B cell (primary cell): ENCODE measurements at regions not wholly inside any gene's neighbourhood (a gene's known extent, or its start where the extent isn't known, plus 50 kb on each side); places are given as distances from the start of the nearest gene placed in this dataset.

Source experiments
- ATAC-seq: fragments of 200-7000 bp; cut with Tn5 transposase; one replicate; pipeline ENCODE4 v1.10.0; 2021; ENCODE audit warnings: low read depth, mild to moderate bottlenecking, moderate number of reproducible peaks, moderate library complexity
- CTCF ChIA-PET: fragments of 350-600 bp; sonication (Branson Sonifier 250); formaldehyde crosslinking; loops from one replicate; lab custom pipeline; 2021; ENCODE audit warnings: antibody characterized with exemption, inconsistent platforms; lab: Charles Lee
- POLR2A ChIA-PET: fragments of 350-600 bp; sonication (Branson Sonifier 250); formaldehyde crosslinking; loops from one replicate; lab custom pipeline; 2021; ENCODE audit warnings: antibody characterized with exemption; lab: Charles Lee
- DNase-seq: peaks from one replicate; pipeline ENCODE4 v3.0.0; 2013
- H2AFZ ChIP-seq: 2 replicates; pipeline ENCODE4 v1.6.1; 2012; ENCODE audit warnings: mild to moderate bottlenecking, low read depth, low read length; ENCODE audit not compliant: insufficient read depth, poor library complexity, severe bottlenecking
- H3K27ac ChIP-seq, 2 donors: 1 replicate in 1 of 2; 2 replicates in 1 of 2; pipeline ENCODE4 v1.5.1; 2012 to 2013; ENCODE audit warnings: low read length in 2 of 2, mild to moderate bottlenecking in 2 of 2, moderate library complexity in 1 of 2
- H3K27me3 ChIP-seq, 4 experiments: fragments of 200-600 bp in 1 of 4; sonication (generic) in 1 of 4; replicated peaks in 1 of 4; 1 replicate in 2 of 4; 2 replicates in 2 of 4; pipeline versions ENCODE4 v1.6.1 to v1.7.0; 2013 to 2016; ENCODE audit warnings: low read length in 3 of 4, mild to moderate bottlenecking in 2 of 4, mixed read lengths in 1 of 4, moderate library complexity in 1 of 4; ENCODE audit not compliant: insufficient read depth in 4 of 4, control insufficient read depth in 3 of 4; ENCODE audit errors: control extremely low read depth in 1 of 4
- H3K36me3 ChIP-seq, 2 experiments: replicated peaks in 1 of 2; 1 replicate in 1 of 2; 2 replicates in 1 of 2; pipeline versions ENCODE4 v1.6.1 to v1.7.1; 2013; ENCODE audit warnings: low read length in 1 of 2; ENCODE audit not compliant: insufficient read depth in 2 of 2, control insufficient read depth in 1 of 2; ENCODE audit errors: control extremely low read depth in 1 of 2, extremely low read depth in 1 of 2
- H3K4me1 ChIP-seq, 2 donors: fragments of 200-600 bp in 1 of 2; sonication (generic) in 1 of 2; 1 replicate in 1 of 2; 2 replicates in 1 of 2; pipeline versions ENCODE4 v1.5.1 to v1.6.1; 2013 to 2017; ENCODE audit warnings: low read length in 2 of 2; ENCODE audit not compliant: control insufficient read depth in 2 of 2, insufficient read depth in 2 of 2
- H3K4me2 ChIP-seq: replicated peaks from 2 replicates; pipeline ENCODE3; 2012; ENCODE audit warnings: mild to moderate bottlenecking, low read depth, low read length; ENCODE audit not compliant: poor library complexity, severe bottlenecking
- H3K4me3 ChIP-seq, 5 experiments: fragments of 200-600 bp in 1 of 5; sonication (generic) in 1 of 5; 1 replicate in 3 of 5; 2 replicates in 2 of 5; pipeline versions ENCODE4 v1.5.1 to v1.7.0; 2011 to 2016; ENCODE audit warnings: low read length in 4 of 5, mild to moderate bottlenecking in 4 of 5, low read depth in 2 of 5, control low read depth in 1 of 5, moderate library complexity in 1 of 5; ENCODE audit not compliant: insufficient read depth in 1 of 5; ENCODE audit errors: control extremely low read depth in 1 of 5, extremely low read depth in 1 of 5
- H3K79me2 ChIP-seq: fragments of 200-600 bp; sonication (generic); one replicate; pipeline ENCODE4 v1.6.0; 2016; ENCODE audit warnings: low read length; ENCODE audit not compliant: control insufficient read depth, insufficient read depth
- H3K9ac ChIP-seq: fragments of 200-600 bp; sonication (generic); 2 replicates; pipeline ENCODE4 v1.6.1; 2017; ENCODE audit warnings: mild to moderate bottlenecking, low read length, moderate library complexity
- H3K9me3 ChIP-seq, 3 donors: one replicate each; pipeline versions ENCODE4 v1.6.1 to v1.7.1; 2013; ENCODE audit warnings: low read length in 2 of 3; ENCODE audit not compliant: control insufficient read depth in 2 of 3, insufficient read depth in 1 of 3; ENCODE audit errors: control extremely low read depth in 1 of 3
- H4K20me1 ChIP-seq: 2 replicates; pipeline ENCODE4 v1.6.0; 2012; ENCODE audit warnings: mild to moderate bottlenecking, low read length; ENCODE audit not compliant: insufficient read depth, control insufficient read depth, poor library complexity, severe bottlenecking
- H3K27ac Mint-ChIP-seq: one replicate; pipeline ENCODE4 v1.8.0; 2021; ENCODE audit warnings: mixed read lengths
- H3K27me3 Mint-ChIP-seq: one replicate; pipeline ENCODE4 v1.8.0; 2021; ENCODE audit warnings: mixed read lengths
- H3K4me1 Mint-ChIP-seq: one replicate; pipeline ENCODE4 v1.8.0; 2021; ENCODE audit warnings: mixed read lengths
- H3K4me3 Mint-ChIP-seq: one replicate; pipeline ENCODE4 v1.8.0; 2021; ENCODE audit warnings: mixed read lengths
- H3K9me3 Mint-ChIP-seq: one replicate; pipeline ENCODE4 v1.8.0; 2022; ENCODE audit warnings: mixed read lengths; ENCODE audit not compliant: insufficient read depth
- EZH2 ChIP-seq: IDR thresholded peaks from 2 replicates; pipeline ENCODE4 v1.6.1; 2012; ENCODE audit warnings: borderline replicate concordance, low read depth, mild to moderate bottlenecking, moderate library complexity, low read length; ENCODE audit not compliant: insufficient read depth, poor library complexity, severe bottlenecking
- WGBS: methylation state at CpG from one replicate; pipeline ENCODE4 v1.1.5; 2013; ENCODE audit warnings: missing lambda C conversion rate; ENCODE audit not compliant: insufficient coverage; 5-methylcytosine and 5-hydroxymethylcytosine counted together
- intact Hi-C: fragments of 100-400 bp; cut with micrococcal nuclease; formaldehyde crosslinking; loops from one replicate; pipeline ENCODE4 v1.10.0; 2022
- TF ChIP-seq, protein P1 (sequence below): fragments of 200-600 bp; IDR thresholded peaks from one replicate; pipeline ENCODE4 v1.8.0; 2022; ENCODE audit warnings: antibody characterized with exemption, mild to moderate bottlenecking

DNA sequence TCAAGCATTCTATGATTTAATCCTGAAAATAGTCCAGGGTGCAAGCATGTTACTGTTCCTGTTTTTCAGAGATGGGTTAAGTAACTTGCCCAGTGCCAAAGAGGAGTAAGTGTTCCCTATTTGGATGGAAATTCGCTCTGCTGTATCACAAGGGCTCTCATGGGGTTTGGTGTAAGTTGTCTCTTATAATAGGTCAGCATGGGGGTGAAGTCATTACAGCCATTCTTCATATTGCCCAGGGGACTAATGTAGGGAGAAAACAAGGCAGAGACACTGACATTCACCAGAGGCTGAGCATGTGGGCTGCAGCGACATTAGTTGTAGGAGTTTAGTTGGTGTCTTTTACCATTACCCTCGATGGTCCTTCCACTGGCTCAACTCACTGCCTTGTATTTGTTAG is 142.1 kb upstream of the GLRA1 start:
- no peak overlapping the region for H3K9ac ChIP-seq
- H3K4me3 Mint-ChIP-seq, result no peak overlapping the region
- ChIA-PET POLR2A (no interaction called here), CTCF (interaction anchor here (0.9 kb wide), 1 partner anchor 76 kb away, joined by 3 read pairs; no protein-coding TSS in a partner anchor)
- H3K27ac ChIP-seq, result no peak overlapping the region
- H3K4me2 ChIP-seq, result no peak overlapping the region
- H3K9me3 ChIP-seq, result no peaks in the 10 kb centered on the region
- no peak for ATAC-seq
- peaks cover under 1 to 2% of the 10 kb centered on the region in 2 donors for H3K4me1 ChIP-seq
- H3K4me1 Mint-ChIP-seq, result peaks cover 4% of the 10 kb centered on the region
- H3K4me3 ChIP-seq, result no peak overlapping the region
- no peak for TF ChIP-seq EZH2
- TF ChIP-seq, protein P1, sequence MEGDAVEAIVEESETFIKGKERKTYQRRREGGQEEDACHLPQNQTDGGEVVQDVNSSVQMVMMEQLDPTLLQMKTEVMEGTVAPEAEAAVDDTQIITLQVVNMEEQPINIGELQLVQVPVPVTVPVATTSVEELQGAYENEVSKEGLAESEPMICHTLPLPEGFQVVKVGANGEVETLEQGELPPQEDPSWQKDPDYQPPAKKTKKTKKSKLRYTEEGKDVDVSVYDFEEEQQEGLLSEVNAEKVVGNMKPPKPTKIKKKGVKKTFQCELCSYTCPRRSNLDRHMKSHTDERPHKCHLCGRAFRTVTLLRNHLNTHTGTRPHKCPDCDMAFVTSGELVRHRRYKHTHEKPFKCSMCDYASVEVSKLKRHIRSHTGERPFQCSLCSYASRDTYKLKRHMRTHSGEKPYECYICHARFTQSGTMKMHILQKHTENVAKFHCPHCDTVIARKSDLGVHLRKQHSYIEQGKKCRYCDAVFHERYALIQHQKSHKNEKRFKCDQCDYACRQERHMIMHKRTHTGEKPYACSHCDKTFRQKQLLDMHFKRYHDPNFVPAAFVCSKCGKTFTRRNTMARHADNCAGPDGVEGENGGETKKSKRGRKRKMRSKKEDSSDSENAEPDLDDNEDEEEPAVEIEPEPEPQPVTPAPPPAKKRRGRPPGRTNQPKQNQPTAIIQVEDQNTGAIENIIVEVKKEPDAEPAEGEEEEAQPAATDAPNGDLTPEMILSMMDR, result no peak
- H3K79me2 ChIP-seq, result no peaks in the 10 kb centered on the region
- DNase-seq, result no peak
- intact Hi-C loops, result no loop called here
- H3K9me3 Mint-ChIP-seq, result no peaks in the 10 kb centered on the region
- 60% methylated on average over 1 of the region's 3 CpGs for whole genome bisulfite sequencing
- no peak overlapping the region for H2AFZ ChIP-seq
- H4K20me1 ChIP-seq, result no peaks in the 10 kb centered on the region
- peaks cover 0 to 3% (median 0%) of the 10 kb centered on the region in 4 experiments for H3K27me3 ChIP-seq
- H3K27me3 Mint-ChIP-seq, result peaks cover 3% of the 10 kb centered on the region
- no peaks in the 10 kb centered on the region for H3K36me3 ChIP-seq
- no peak overlapping the region for H3K27ac Mint-ChIP-seq

DNA sequence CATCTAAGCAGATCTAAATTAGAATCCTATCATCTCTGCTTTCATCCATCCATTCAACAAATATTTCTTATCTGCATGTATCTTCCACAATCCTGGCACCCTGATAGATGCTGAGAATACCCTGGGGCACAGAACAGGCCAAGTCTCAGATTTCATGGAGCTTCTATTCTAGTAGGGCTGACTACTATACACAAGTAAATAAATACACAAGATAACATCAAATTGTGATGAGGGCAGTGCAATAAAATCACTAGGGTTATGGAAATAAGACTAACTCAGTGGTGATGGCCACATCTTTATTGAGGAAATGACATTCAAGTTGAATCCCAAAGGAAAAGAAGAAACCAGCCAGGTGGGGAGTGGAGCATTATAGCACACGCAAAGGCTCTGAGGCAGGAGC is 138.4 kb upstream of the GLRA1 start:
- intact Hi-C loops, result no loop called here
- Histone ChIP-seq H3K4me3 (no peak overlapping the region), H3K27me3 (no peaks in the 10 kb centered on the region), H4K20me1 (no peaks in the 10 kb centered on the region), H3K9me3 (peaks cover 0 to 5% (median 3%) of the 10 kb centered on the region in 3 donors), H3K4me1 (peaks cover 11 to 20% of the 10 kb centered on the region in 2 donors), H3K4me2 (no peak overlapping the region), H3K79me2 (no peaks in the 10 kb centered on the region), H2AFZ (no peak overlapping the region), H3K9ac (no peak overlapping the region), H3K36me3 (no peaks in the 10 kb centered on the region), H3K27ac (no peak overlapping the region)
- Mint-ChIP-seq H3K27ac (no peak overlapping the region), H3K27me3 (no peaks in the 10 kb centered on the region), H3K4me3 (no peak overlapping the region), H3K9me3 (peaks cover 3% of the 10 kb centered on the region), H3K4me1 (peaks cover 18% of the 10 kb centered on the region)
- WGBS, result 93% methylated on average over 1 of the region's 1 CpG
- CTCF ChIA-PET, result no interaction called here
- no peak for DNase-seq
- POLR2A ChIA-PET, result no interaction called here
- ATAC-seq, result no peak
- no peak for TF ChIP-seq EZH2
- TF ChIP-seq, protein P1, result no peak
